VCaP (cell line): ENCODE measurements at regions not wholly inside any gene's neighbourhood (a gene's known extent, or its start where the extent isn't known, plus 50 kb on each side); places are given as distances from the start of the nearest gene placed in this dataset.
A peak's percentile ranks its signal among the peaks of the same experiment; 100 is the strongest.

Experiments used
- H3K27ac ChIP-seq: fragments of 450-650 bp; 2 replicates; pipeline ENCODE4 v1.5.1; 2017
- CTCF ChIP-seq: fragments of 450-650 bp; conservative IDR thresholded peaks from 2 replicates; pipeline ENCODE4 v1.5.1; 2017; ENCODE audit warnings: mild to moderate bottlenecking, moderate library complexity

- TF ChIP-seq CTCF, result no peak
- no peak overlapping the region for H3K27ac ChIP-seq
Measured at GRCh38 chr2:152961351-152961750, 242.9 kb downstream of the ARL6IP6 start.

- no peak overlapping the region for H3K27ac ChIP-seq
- TF ChIP-seq CTCF, result no peak
Measured at GRCh38 chr2:152950126-152950525, 231.7 kb downstream of the ARL6IP6 start.

- no peak for TF ChIP-seq CTCF
- H3K27ac ChIP-seq, result no peak overlapping the region
Measured at GRCh38 chr2:152944099-152944498, 225.7 kb downstream of the ARL6IP6 start.

- TF ChIP-seq CTCF, result no peak
- H3K27ac ChIP-seq, result no peak overlapping the region
Measured at GRCh38 chr2:152942940-152943440, 224.6 kb downstream of the ARL6IP6 start.

GRCh38 chr2:152930501-152930900 lies 212.1 kb downstream of the ARL6IP6 start:
- no peak overlapping the region for H3K27ac ChIP-seq
- TF ChIP-seq CTCF, result no peak

GRCh38 chr2:152929628-152930027 lies 211.2 kb downstream of the ARL6IP6 start:
- TF ChIP-seq CTCF, result no peak
- H3K27ac ChIP-seq, result no peak overlapping the region

GRCh38 chr2:152925547-152926448 lies 207.4 kb downstream of the ARL6IP6 start:
- TF ChIP-seq CTCF, result peak; percentile 79
- H3K27ac ChIP-seq, result no peak overlapping the region
